ENCODE measurements at regions not wholly inside any gene's neighbourhood (a gene's known extent, or its start where the extent isn't known, plus 50 kb on each side); places are given as distances from the start of the nearest gene placed in this dataset.

GRCh38 chr5:155772009-155772662 lies 554.8 kb upstream of the SGCD start:
- no peak overlapping the region for H4K5ac ChIP-seq (ENCODE audit: low read depth, low read length)
- no peak overlapping the region for H3K4me2 ChIP-seq (ENCODE audit: low read depth, low read length)
- no peak for TF ChIP-seq POLR2A (IDR thresholded peaks at IDR 0.05; ENCODE audit: low read depth, low read length)
- no peak for TF ChIP-seq BHLHE40 (IDR thresholded peaks at IDR 0.05; ENCODE audit: low read depth, low read length)
- no peak for TF ChIP-seq CEBPB (IDR thresholded peaks at IDR 0.05; ENCODE audit: low read depth, low read length)
- TF ChIP-seq CTCF (conservative IDR thresholded peaks at IDR 0.05; ENCODE audit: low read depth, low read length): no peak
- no peak for TF ChIP-seq ELK1 (IDR thresholded peaks at IDR 0.05; ENCODE audit: borderline replicate concordance, low read depth, low read length)
- no peak for TF ChIP-seq USF2 (IDR thresholded peaks at IDR 0.05; ENCODE audit: low read depth, low read length)
- TF ChIP-seq MXI1 (IDR thresholded peaks at IDR 0.05; ENCODE audit: borderline replicate concordance, low read depth, low read length): no peak
- no peak for TF ChIP-seq RCOR1 (IDR thresholded peaks at IDR 0.05; ENCODE audit: insufficient replicate concordance, low read length)
- no peak for TF ChIP-seq RFX5 (IDR thresholded peaks at IDR 0.05; ENCODE audit: low read depth, low read length)
- no peak for TF ChIP-seq SMC3 (IDR thresholded peaks at IDR 0.05; ENCODE audit: low read depth, low read length)
- TF ChIP-seq FOS (IDR thresholded peaks at IDR 0.05; ENCODE audit: low read depth, low read length): no peak
- no peak overlapping the region for H2AK5ac ChIP-seq (ENCODE audit: low read depth, low read length)
- no peak overlapping the region for H2BK20ac ChIP-seq (ENCODE audit: low read depth, low read length)
- in situ Hi-C loops (cut with MboI; ENCODE audit: low sequenced_read_pairs): no loop called here
- H3K79me1 ChIP-seq (ENCODE audit: low read depth in 1 of 2, low read length in 2 of 2): no peaks in the 10 kb centered on the region
- H3K4ac ChIP-seq (ENCODE audit: low read depth, low read length): no peak overlapping the region
- no peak overlapping the region for H2AFZ ChIP-seq (replicated peaks; ENCODE audit: low read length, poor library complexity)
- no peak overlapping the region for H4K91ac ChIP-seq (ENCODE audit: insufficient read depth, low read depth, low read length)
- no peak overlapping the region for H2AK9ac ChIP-seq (replicated peaks; ENCODE audit: low read depth, low read length, poor library complexity)
- H3K14ac ChIP-seq (replicated peaks; ENCODE audit: low read depth, low read length): no peak overlapping the region
- ATAC-seq (ENCODE audit: low read depth) (no peak), DNase-seq (no peak)
- H3K56ac ChIP-seq (ENCODE audit: extremely low read depth, insufficient read depth, low read length): no peak overlapping the region
- H2BK5ac ChIP-seq (ENCODE audit: low read depth, low read length, poor library complexity, severe bottlenecking): no peak overlapping the region
- H2BK15ac ChIP-seq (ENCODE audit: low read depth, low read length): no peak overlapping the region
- no TSS peak for BruUV-seq (replicated peaks)
- H3K36me3 ChIP-seq (ENCODE audit: control insufficient read depth, insufficient read depth, low read length): no peaks in the 10 kb centered on the region
- dilution Hi-C loops (cut with HindIII; ENCODE audit: low sequenced_read_pairs, unreplicated experiment): no loop called here
- H3K9ac ChIP-seq (ENCODE audit: low read depth, low read length): no peak overlapping the region
- 0 out of 2 replicates have a peak, but pooled peaks cover 2% of the 10 kb centered on the region for H3K9me3 ChIP-seq (ENCODE audit: control insufficient read depth, insufficient read depth, low read length)
- no CpG with 5 or more reads among the region's 4 CpGs for WGBS, 2 experiments (ENCODE audit: extremely low coverage in 2 of 2, insufficient read length in 1 of 2)
- H3K9me1 ChIP-seq (ENCODE audit: insufficient read depth, low read length): no peaks in the 10 kb centered on the region
- intact Hi-C loops (cut with micrococcal nuclease): no loop called here
- no peak overlapping the region for H3K4me3 ChIP-seq (ENCODE audit: insufficient read depth, low read depth, low read length)
- H2BK120ac ChIP-seq (ENCODE audit: low read depth, low read length): no peak overlapping the region
- H3K4me1 ChIP-seq (ENCODE audit: control insufficient read depth, insufficient read depth, low read length): no peaks in the 10 kb centered on the region
- no peak overlapping the region for H3K18ac ChIP-seq (ENCODE audit: low read depth, low read length)
- no peak overlapping the region for H3K23ac ChIP-seq (ENCODE audit: low read depth, low read length)
- no peaks in the 10 kb centered on the region for H4K20me1 ChIP-seq (ENCODE audit: insufficient read depth, low read length)
- no peak overlapping the region for H4K8ac ChIP-seq (ENCODE audit: low read depth in 2 of 2, low read length in 2 of 2)
- ChIA-PET CTCF (no interaction called here), POLR2A (ENCODE audit: unreplicated experiment) (no interaction called here)
- no peak overlapping the region for H3K27ac ChIP-seq (ENCODE audit: insufficient read depth, low read length)
- H3K27me3 ChIP-seq (ENCODE audit: control insufficient read depth, insufficient read depth, low read length): no peaks in the 10 kb centered on the region
